Uterus (tissue), 3 donors: ENCODE measurements at regions not wholly inside any gene's neighbourhood (a gene's known extent, or its start where the extent isn't known, plus 50 kb on each side); places are given as distances from the start of the nearest gene placed in this dataset.

Source experiments
- DNase-seq, 2 donors: peaks; one replicate each; pipeline ENCODE4 v3.0.0-alpha.2; 2019 to 2020
- H3K27ac ChIP-seq, 2 donors: fragments of 200-600 bp; sonication (generic); 1 replicate in 1 of 2; 2 replicates in 1 of 2; pipeline ENCODE4 v1.5.1; 2016 to 2018
- H3K27me3 ChIP-seq, 2 donors: fragments of 200-600 bp; sonication (generic); one replicate each; pipeline ENCODE4 v1.5.1; 2018 to 2019; ENCODE audit warnings: control low read depth in 1 of 2
- H3K36me3 ChIP-seq, 2 donors: fragments of 200-600 bp; sonication (generic); one replicate each; pipeline ENCODE4 v1.5.1; 2019; ENCODE audit warnings: control low read depth in 1 of 2
- H3K4me1 ChIP-seq, 2 donors: fragments of 200-600 bp; sonication (generic); one replicate each; pipeline ENCODE4 v1.5.1; 2018 to 2019; ENCODE audit warnings: control low read depth in 1 of 2
- H3K4me3 ChIP-seq, 2 donors: fragments of 200-600 bp; sonication (generic); 1 replicate in 1 of 2; 2 replicates in 1 of 2; pipeline ENCODE4 v1.5.1; 2018 to 2019; ENCODE audit warnings: mild to moderate bottlenecking in 1 of 2
- H3K9me3 ChIP-seq, 2 donors: fragments of 200-600 bp; sonication (generic); one replicate each; pipeline ENCODE4 v1.5.1; 2019; ENCODE audit warnings: control low read depth in 1 of 2
- CTCF ChIP-seq, 4 experiments: fragments of 200-600 bp in 2 of 4; fragments of 450-650 bp in 2 of 4; sonication (generic) in 2 of 4; IDR thresholded peaks; one replicate each; pipeline ENCODE4 v1.5.1; 2016 to 2019; ENCODE audit warnings: antibody characterized with exemption in 4 of 4, mild to moderate bottlenecking in 2 of 4, moderate library complexity in 1 of 4
- POLR2A ChIP-seq, 2 donors: fragments of 450-650 bp; IDR thresholded peaks; one replicate each; pipeline ENCODE4 v1.6.1; 2016; ENCODE audit warnings: antibody characterized with exemption in 2 of 2, mild to moderate bottlenecking in 1 of 2, moderate library complexity in 1 of 2
- intact Hi-C: fragments of 100-400 bp; cut with DNase I; formaldehyde crosslinking; loops from one replicate; pipeline ENCODE4 v1.15.1; 2023; ENCODE audit warnings: low total_unique reads
- donor health status: DM: yes; HTN: yes; CAD: no.

DNA sequence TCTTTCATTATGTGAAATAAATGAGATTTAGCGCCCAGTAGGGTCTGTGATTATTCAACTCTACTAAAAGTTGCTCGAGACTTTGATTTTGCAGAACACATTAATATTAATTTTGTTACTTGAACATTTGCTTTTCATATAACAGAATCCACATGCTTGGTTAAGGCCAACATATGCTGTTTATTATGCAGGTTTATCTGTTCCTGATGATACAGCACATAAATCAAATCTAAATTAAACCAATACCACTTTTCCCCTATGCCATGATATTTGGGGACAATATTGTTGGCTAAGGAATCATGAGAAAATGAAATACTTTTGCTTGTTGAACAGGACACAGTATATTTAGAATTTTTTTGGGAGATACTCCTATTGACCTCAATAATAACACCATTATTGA is 291.1 kb downstream of the USP25 start:
- no peaks in the 10 kb centered on the region for H3K36me3 ChIP-seq
- DNase-seq: no peak
- no peak for TF ChIP-seq POLR2A (IDR thresholded peaks at IDR 0.05)
- no peak for TF ChIP-seq CTCF (IDR thresholded peaks at IDR 0.05)
- H3K4me3 ChIP-seq: no peak overlapping the region
- H3K27ac ChIP-seq: no peak overlapping the region
- intact Hi-C loops: no loop called here
- H3K4me1 ChIP-seq: no peaks in the 10 kb centered on the region
- H3K9me3 ChIP-seq: no peaks in the 10 kb centered on the region
- H3K27me3 ChIP-seq: no peaks in the 10 kb centered on the region

DNA sequence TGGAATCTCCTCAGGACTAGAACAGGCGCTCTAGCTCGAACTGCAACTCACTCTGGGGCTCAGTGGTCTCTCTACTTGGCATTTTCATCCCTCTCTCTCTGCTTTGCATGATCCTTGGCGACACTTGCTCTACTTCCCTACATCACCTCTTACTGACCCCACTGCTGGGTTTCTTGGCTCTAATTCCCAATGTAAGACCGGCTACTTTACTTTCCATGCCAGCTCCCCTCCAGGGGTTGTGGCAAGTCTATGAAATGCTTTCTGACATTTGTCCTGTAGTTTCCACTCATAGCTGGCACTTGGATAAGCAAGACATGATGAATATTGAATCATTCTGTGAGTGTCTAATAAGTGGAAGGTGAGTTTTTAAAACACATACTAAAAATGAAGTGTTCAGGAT is 292.3 kb downstream of the USP25 start:
- no peak for DNase-seq
- TF ChIP-seq POLR2A (IDR thresholded peaks at IDR 0.05) (no peak), CTCF (IDR thresholded peaks at IDR 0.05) (no peak)
- H3K27ac ChIP-seq: no peak overlapping the region
- H3K9me3 ChIP-seq: no peaks in the 10 kb centered on the region
- no peaks in the 10 kb centered on the region for H3K4me1 ChIP-seq
- no peaks in the 10 kb centered on the region for H3K36me3 ChIP-seq
- no peaks in the 10 kb centered on the region for H3K27me3 ChIP-seq
- intact Hi-C loops: no loop called here
- no peak overlapping the region for H3K4me3 ChIP-seq

GRCh38 chr21:16022921-16023320 is 293.1 kb downstream of the USP25 start:
- no peak for TF ChIP-seq CTCF (IDR thresholded peaks at IDR 0.05)
- intact Hi-C loops: no loop called here
- Histone ChIP-seq H3K36me3 (no peaks in the 10 kb centered on the region), H3K9me3 (no peaks in the 10 kb centered on the region), H3K27ac (no peak overlapping the region), H3K27me3 (no peaks in the 10 kb centered on the region), H3K4me3 (no peak overlapping the region), H3K4me1 (no peaks in the 10 kb centered on the region)
- no peak for DNase-seq

DNA sequence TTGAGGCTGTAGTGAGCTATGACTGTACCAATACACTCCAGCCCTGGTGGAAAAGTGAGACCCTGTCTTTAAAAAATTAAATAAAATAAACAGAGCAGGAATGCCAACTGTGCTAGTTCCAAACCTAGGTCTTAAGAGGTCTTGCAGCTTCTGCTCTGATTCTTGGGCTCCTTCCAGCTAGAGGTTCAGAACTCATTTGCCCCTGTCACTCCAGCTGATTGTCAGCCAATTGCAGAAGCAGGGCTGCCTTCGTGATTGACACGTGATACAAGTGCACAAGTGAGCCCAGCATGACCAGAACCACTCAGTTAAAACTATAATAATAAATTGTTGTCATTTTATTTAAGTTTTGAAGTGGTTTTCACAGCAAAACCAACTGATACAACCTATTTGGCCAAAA is 298.4 kb downstream of the USP25 start:
- no peak for DNase-seq

DNA sequence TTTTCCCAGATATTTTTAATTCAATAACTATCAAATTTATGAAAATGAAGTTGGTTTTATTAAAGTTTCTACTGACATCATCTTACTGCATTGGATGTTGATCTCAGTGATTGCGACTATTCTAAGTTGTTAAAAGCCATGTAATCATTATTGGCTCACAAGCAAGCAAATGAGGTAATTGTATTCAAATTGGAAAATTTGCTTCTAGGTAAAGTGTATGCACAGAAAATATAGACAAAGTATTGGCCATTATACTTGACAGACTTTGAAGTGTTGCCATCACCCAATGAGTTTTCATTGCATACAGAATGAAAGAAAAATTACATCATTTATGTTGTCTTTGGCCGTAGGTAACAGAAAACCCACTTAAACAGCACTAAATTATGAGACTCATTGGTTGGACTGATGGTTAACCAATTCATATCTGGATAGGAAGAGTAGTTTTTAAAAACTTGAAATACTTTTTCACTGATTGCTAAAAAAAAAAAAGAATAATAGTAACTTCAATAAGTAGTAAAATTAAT is 299.2 kb downstream of the USP25 start:
- Histone ChIP-seq H3K36me3 (no peaks in the 10 kb centered on the region), H3K9me3 (no peaks in the 10 kb centered on the region), H3K27me3 (no peaks in the 10 kb centered on the region), H3K4me1 (no peaks in the 10 kb centered on the region), H3K27ac (no peak overlapping the region), H3K4me3 (no peak overlapping the region)
- TF ChIP-seq CTCF (IDR thresholded peaks at IDR 0.05) (no peak), POLR2A (IDR thresholded peaks at IDR 0.05) (no peak)
- intact Hi-C loops: no loop called here
- no peak for DNase-seq

More for the DNA sequence above, 298.4 kb downstream of the USP25 start:
- H3K9me3 ChIP-seq: no peaks in the 10 kb centered on the region
- no peak for TF ChIP-seq POLR2A (IDR thresholded peaks at IDR 0.05)
- no peak for TF ChIP-seq CTCF (IDR thresholded peaks at IDR 0.05)
- intact Hi-C loops: no loop called here
- H3K4me1 ChIP-seq: no peaks in the 10 kb centered on the region
- no peak overlapping the region for H3K27ac ChIP-seq
- H3K27me3 ChIP-seq: no peaks in the 10 kb centered on the region
- no peaks in the 10 kb centered on the region for H3K36me3 ChIP-seq
- H3K4me3 ChIP-seq: no peak overlapping the region
